Mammary epithelial cell (primary cell): ENCODE measurements at regions not wholly inside any gene's neighbourhood (a gene's known extent, or its start where the extent isn't known, plus 50 kb on each side); places are given as distances from the start of the nearest gene placed in this dataset.

ENCODE experiments used
- EZH2 ChIP-seq: IDR thresholded peaks from 2 replicates; pipeline ENCODE4 v1.6.1; 2012; ENCODE audit warnings: low read length, inconsistent platforms, borderline replicate concordance
- TF ChIP-seq, protein P1 (sequence below), 2 donors: IDR thresholded peaks in 1 of 2; conservative IDR thresholded peaks in 1 of 2; 2 replicates each; pipeline ENCODE4 v1.5.1; 2011 to 2012; ENCODE audit warnings: inconsistent platforms in 2 of 2, low read length in 2 of 2, mild to moderate bottlenecking in 2 of 2, control low read depth in 1 of 2, low read depth in 1 of 2; ENCODE audit not compliant: insufficient read depth in 1 of 2; ENCODE audit errors: extremely low read depth in 1 of 2

DNA sequence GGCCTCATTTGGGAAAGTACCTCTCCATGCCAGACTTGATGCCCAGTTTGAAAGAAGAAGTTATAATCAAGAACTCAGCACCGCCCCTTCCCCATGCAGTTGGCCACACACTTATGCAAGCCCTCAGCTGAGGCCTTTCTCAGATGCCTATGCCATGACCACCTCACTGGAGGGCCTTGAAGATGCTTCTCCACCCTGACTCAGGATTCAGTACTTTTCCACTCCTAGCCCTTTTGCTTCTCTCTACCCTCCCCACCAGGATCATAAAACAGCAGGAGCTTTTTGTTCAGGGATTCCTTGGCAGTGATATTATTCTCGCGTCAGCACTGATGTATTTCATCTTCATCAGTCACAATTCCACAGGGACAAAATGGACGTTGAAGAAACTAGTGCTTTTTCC is 313.5 kb downstream of the PYDC2 start:
- TF ChIP-seq, protein P1, sequence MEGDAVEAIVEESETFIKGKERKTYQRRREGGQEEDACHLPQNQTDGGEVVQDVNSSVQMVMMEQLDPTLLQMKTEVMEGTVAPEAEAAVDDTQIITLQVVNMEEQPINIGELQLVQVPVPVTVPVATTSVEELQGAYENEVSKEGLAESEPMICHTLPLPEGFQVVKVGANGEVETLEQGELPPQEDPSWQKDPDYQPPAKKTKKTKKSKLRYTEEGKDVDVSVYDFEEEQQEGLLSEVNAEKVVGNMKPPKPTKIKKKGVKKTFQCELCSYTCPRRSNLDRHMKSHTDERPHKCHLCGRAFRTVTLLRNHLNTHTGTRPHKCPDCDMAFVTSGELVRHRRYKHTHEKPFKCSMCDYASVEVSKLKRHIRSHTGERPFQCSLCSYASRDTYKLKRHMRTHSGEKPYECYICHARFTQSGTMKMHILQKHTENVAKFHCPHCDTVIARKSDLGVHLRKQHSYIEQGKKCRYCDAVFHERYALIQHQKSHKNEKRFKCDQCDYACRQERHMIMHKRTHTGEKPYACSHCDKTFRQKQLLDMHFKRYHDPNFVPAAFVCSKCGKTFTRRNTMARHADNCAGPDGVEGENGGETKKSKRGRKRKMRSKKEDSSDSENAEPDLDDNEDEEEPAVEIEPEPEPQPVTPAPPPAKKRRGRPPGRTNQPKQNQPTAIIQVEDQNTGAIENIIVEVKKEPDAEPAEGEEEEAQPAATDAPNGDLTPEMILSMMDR (conservative IDR thresholded peaks at IDR 0.05 in 1 of 2, IDR thresholded peaks at IDR 0.05 in 1 of 2; ENCODE audit: extremely low read depth in 1 of 2, insufficient read depth in 1 of 2, low read depth in 1 of 2, low read length in 2 of 2) = no peak
- TF ChIP-seq EZH2 = no peak
